Panc1 (cell line): ENCODE measurements at regions not wholly inside any gene's neighbourhood (a gene's known extent, or its start where the extent isn't known, plus 50 kb on each side); places are given as distances from the start of the nearest gene placed in this dataset.
A peak's percentile ranks its signal among the peaks of the same experiment; 100 is the strongest.

Experiments
- ATAC-seq: fragments of 200-7000 bp; cut with Tn5 transposase; 2 replicates; pipeline ENCODE4 v1.9.1; 2020; ENCODE audit warnings: mild to moderate bottlenecking, moderate library complexity
- BruUV-seq: library from RNA; stranded (reverse); fragments of 400-500 nt; replicated peaks from 2 replicates; lab custom pipeline; 2021; lab: Mats Ljungman, UMichigan
- CTCF ChIA-PET: fragments of 300-600 bp; sonication (Branson Sonifier 250); formaldehyde crosslinking; loops from one replicate; lab custom pipeline; 2022; ENCODE audit warnings: antibody characterized with exemption; lab: Charles Lee
- POLR2A ChIA-PET: fragments of 300-600 bp; sonication (Branson Sonifier 250); formaldehyde crosslinking; loops from one replicate; lab custom pipeline; 2022; ENCODE audit warnings: antibody characterized with exemption; lab: Charles Lee
- DNase-seq: peaks from one replicate; pipeline ENCODE4 v3.0.0-alpha.2; 2010; ENCODE audit warnings: low read depth, low spot score
- H3K27ac ChIP-seq: 2 replicates; pipeline ENCODE4 v1.5.1; 2011; ENCODE audit warnings: mild to moderate bottlenecking, low read length, inconsistent platforms
- H3K27me3 ChIP-seq: fragments of 200-500 bp; sonication (Bioruptor generic); 2 replicates; pipeline ENCODE4 v1.6.0; 2014; ENCODE audit warnings: low read length, inconsistent platforms; ENCODE audit not compliant: control insufficient read depth, insufficient read depth
- H3K36me3 ChIP-seq: fragments of 200-500 bp; sonication (Bioruptor generic); 2 replicates; pipeline ENCODE4 v1.5.1; 2014; ENCODE audit warnings: inconsistent platforms, mild to moderate bottlenecking, low read length, moderate library complexity; ENCODE audit not compliant: control insufficient read depth, insufficient read depth
- H3K4me1 ChIP-seq: 2 replicates; pipeline ENCODE4 v1.5.1; 2011; ENCODE audit warnings: inconsistent platforms, mild to moderate bottlenecking, low read length, moderate library complexity; ENCODE audit not compliant: control insufficient read depth, insufficient read depth
- H3K4me3 ChIP-seq, 2 experiments: 2 replicates each; pipeline ENCODE4 v1.5.1; 2011 to 2012; ENCODE audit warnings: low read depth in 2 of 2, low read length in 2 of 2, mild to moderate bottlenecking in 2 of 2, inconsistent platforms in 1 of 2, moderate library complexity in 1 of 2
- H3K9me3 ChIP-seq: fragments of 200-500 bp; sonication (Bioruptor generic); 2 replicates; pipeline ENCODE4 v1.5.1; 2014; ENCODE audit warnings: low read depth, mild to moderate bottlenecking, inconsistent platforms, low read length, moderate library complexity; ENCODE audit not compliant: control insufficient read depth, insufficient read depth
- POLR2AphosphoS5 ChIP-seq: IDR thresholded peaks from 2 replicates; pipeline ENCODE4 v1.6.1; 2012; ENCODE audit warnings: mild to moderate bottlenecking, low read depth, low read length, moderate library complexity
- SIN3A ChIP-seq: IDR thresholded peaks from 2 replicates; pipeline ENCODE4 v1.6.1; 2012; ENCODE audit warnings: low read depth, mild to moderate bottlenecking, low read length, moderate library complexity, borderline replicate concordance; ENCODE audit not compliant: insufficient read depth
- TCF7L2 ChIP-seq: IDR thresholded peaks from 2 replicates; pipeline ENCODE4 v1.6.1; 2011; ENCODE audit warnings: mild to moderate bottlenecking, low read depth, low read length, inconsistent platforms
- in situ Hi-C: cut with HindIII; loops from 2 replicates; pipeline ENCODE4 v1.10.0; 2016; ENCODE audit warnings: low sequenced_read_pairs, low pct_unique_long_range_greater_than_20kb
- intact Hi-C: fragments of 100-400 bp; cut with micrococcal nuclease; formaldehyde crosslinking; loops from one replicate; pipeline ENCODE4 v1.10.0; 2022; ENCODE audit not compliant: unreplicated experiment
- TF ChIP-seq, protein P1 (sequence below), 2 experiments: IDR thresholded peaks; 2 replicates each; pipeline ENCODE4 v1.6.1; 2011 to 2012; ENCODE audit warnings: low read depth in 2 of 2, control low read depth in 1 of 2, low read length in 1 of 2, mild to moderate bottlenecking in 1 of 2, moderate library complexity in 1 of 2; ENCODE audit not compliant: insufficient read depth in 1 of 2
- TF ChIP-seq, protein P2 (sequence below): fragments of 450-650 bp; IDR thresholded peaks from 2 replicates; pipeline ENCODE4 v1.5.1; 2017; ENCODE audit warnings: mild to moderate bottlenecking

DNA sequence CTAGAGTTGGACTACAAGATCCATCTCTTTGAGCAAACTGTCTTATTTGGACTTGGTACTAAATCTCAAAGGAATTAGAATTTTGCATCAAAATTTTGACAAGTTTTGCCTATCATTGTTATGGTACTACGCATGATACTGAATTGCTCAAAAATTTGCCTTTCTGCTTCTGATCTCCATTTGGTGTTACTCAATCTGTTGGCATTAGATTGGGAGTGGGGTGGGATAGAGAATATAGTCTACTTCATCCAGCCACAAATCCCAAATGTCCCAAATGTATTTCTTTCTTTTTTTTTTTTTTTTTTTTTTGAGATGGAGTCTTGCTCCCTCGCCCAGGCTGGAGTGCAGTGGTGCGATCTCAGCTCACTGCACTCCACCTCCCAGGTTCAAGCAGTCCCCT is 204.8 kb downstream of the TANC2 start:
- CTCF ChIA-PET = interaction anchor here (0.7 kb wide), 1 partner anchor 53 kb away, joined by 3 read pairs; no protein-coding TSS in a partner anchor
- no peaks in the 10 kb centered on the region for H3K9me3 ChIP-seq

DNA sequence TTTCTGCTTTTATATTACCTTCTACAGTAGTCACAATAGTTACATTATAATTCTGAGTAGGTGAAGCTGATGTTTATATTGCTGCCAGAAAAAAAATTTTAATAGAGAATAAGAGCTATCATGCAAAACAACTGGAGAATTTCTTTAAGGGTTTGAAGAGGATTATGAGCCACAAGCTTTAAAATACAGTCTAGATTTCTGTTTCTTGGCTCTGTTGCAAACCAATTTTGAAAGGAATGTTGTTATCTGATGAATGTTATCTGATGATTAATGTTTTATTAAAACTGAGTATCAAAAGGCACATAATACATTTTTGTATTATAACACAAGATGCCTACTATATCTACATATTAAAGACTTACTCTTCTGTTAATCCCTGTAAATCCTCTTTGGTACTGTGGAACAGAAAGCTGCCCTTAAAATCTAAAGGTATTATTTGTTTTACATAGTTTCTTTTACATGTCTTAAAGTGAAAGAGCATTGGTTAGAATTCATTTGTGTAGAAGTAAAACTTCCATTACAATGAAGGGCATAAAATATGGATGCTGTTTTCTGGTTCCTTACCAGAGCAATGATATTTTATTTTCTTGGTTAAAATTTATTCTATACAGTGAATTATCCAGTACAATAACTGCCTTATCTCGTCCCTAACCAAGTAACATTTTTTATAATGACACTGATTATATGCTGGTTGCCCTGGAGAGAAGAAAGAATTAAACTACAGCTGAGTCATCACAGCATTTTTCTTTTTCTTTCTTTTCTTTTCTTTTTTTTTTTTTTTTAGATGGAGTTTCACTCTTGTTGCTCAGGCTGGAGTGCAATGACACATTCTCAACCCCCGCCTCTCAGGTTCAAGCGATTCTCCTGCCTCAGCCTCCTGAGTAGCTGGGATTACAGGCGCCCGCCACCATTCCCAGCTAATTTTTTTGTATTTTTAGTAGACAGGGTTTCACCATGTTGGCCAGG is 205.7 kb downstream of the TANC2 start:
- ATAC-seq = peak; percentile 65
- BruUV-seq = no TSS peak
- H3K27me3 ChIP-seq = no peaks in the 10 kb centered on the region
- no peaks in the 10 kb centered on the region for H3K9me3 ChIP-seq
- ChIA-PET POLR2A (no interaction called here), CTCF (no interaction called here)
- in situ Hi-C loops = no loop called here
- H3K4me3 ChIP-seq = no peak overlapping the region
- peaks cover 7% of the 10 kb centered on the region; the same call in 1 of the 2 replicates for H3K4me1 ChIP-seq
- H3K27ac ChIP-seq = peak overlapping the region; percentile 40; the same call in 1 of the 2 replicates
- TF ChIP-seq TCF7L2 = no peak
- TF ChIP-seq, protein P1, sequence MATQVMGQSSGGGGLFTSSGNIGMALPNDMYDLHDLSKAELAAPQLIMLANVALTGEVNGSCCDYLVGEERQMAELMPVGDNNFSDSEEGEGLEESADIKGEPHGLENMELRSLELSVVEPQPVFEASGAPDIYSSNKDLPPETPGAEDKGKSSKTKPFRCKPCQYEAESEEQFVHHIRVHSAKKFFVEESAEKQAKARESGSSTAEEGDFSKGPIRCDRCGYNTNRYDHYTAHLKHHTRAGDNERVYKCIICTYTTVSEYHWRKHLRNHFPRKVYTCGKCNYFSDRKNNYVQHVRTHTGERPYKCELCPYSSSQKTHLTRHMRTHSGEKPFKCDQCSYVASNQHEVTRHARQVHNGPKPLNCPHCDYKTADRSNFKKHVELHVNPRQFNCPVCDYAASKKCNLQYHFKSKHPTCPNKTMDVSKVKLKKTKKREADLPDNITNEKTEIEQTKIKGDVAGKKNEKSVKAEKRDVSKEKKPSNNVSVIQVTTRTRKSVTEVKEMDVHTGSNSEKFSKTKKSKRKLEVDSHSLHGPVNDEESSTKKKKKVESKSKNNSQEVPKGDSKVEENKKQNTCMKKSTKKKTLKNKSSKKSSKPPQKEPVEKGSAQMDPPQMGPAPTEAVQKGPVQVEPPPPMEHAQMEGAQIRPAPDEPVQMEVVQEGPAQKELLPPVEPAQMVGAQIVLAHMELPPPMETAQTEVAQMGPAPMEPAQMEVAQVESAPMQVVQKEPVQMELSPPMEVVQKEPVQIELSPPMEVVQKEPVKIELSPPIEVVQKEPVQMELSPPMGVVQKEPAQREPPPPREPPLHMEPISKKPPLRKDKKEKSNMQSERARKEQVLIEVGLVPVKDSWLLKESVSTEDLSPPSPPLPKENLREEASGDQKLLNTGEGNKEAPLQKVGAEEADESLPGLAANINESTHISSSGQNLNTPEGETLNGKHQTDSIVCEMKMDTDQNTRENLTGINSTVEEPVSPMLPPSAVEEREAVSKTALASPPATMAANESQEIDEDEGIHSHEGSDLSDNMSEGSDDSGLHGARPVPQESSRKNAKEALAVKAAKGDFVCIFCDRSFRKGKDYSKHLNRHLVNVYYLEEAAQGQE (IDR thresholded peaks at IDR 0.05; ENCODE audit: insufficient read depth in 1 of 2, low read depth in 2 of 2, low read length in 1 of 2) = no peak
- TF ChIP-seq SIN3A = no peak
- no peak for TF ChIP-seq POLR2AphosphoS5
- TF ChIP-seq, protein P2, sequence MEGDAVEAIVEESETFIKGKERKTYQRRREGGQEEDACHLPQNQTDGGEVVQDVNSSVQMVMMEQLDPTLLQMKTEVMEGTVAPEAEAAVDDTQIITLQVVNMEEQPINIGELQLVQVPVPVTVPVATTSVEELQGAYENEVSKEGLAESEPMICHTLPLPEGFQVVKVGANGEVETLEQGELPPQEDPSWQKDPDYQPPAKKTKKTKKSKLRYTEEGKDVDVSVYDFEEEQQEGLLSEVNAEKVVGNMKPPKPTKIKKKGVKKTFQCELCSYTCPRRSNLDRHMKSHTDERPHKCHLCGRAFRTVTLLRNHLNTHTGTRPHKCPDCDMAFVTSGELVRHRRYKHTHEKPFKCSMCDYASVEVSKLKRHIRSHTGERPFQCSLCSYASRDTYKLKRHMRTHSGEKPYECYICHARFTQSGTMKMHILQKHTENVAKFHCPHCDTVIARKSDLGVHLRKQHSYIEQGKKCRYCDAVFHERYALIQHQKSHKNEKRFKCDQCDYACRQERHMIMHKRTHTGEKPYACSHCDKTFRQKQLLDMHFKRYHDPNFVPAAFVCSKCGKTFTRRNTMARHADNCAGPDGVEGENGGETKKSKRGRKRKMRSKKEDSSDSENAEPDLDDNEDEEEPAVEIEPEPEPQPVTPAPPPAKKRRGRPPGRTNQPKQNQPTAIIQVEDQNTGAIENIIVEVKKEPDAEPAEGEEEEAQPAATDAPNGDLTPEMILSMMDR = no peak
- intact Hi-C loops = no loop called here
- DNase-seq = no peak
- no peaks in the 10 kb centered on the region for H3K36me3 ChIP-seq

More for the DNA sequence above, 204.8 kb downstream of the TANC2 start:
- TF ChIP-seq SIN3A (no peak), POLR2AphosphoS5 (no peak), TCF7L2 (no peak)
- TF ChIP-seq, protein P1 (IDR thresholded peaks at IDR 0.05; ENCODE audit: insufficient read depth in 1 of 2, low read depth in 2 of 2, low read length in 1 of 2) = no peak
- TF ChIP-seq, protein P2 = no peak
- H3K27me3 ChIP-seq = no peaks in the 10 kb centered on the region
- intact Hi-C loops = no loop called here
- BruUV-seq = no TSS peak
- in situ Hi-C loops = no loop called here
- POLR2A ChIA-PET = no interaction called here
- DNase-seq (no peak), ATAC-seq (no peak)
- peaks cover 7% of the 10 kb centered on the region; the same call in 1 of the 2 replicates for H3K4me1 ChIP-seq
- H3K4me3 ChIP-seq = no peak overlapping the region
- no peaks in the 10 kb centered on the region for H3K36me3 ChIP-seq
- no peak overlapping the region for H3K27ac ChIP-seq
